ENCODE measurements at regions not wholly inside any gene's neighbourhood (a gene's known extent, or its start where the extent isn't known, plus 50 kb on each side); places are given as distances from the start of the nearest gene placed in this dataset.

DNA sequence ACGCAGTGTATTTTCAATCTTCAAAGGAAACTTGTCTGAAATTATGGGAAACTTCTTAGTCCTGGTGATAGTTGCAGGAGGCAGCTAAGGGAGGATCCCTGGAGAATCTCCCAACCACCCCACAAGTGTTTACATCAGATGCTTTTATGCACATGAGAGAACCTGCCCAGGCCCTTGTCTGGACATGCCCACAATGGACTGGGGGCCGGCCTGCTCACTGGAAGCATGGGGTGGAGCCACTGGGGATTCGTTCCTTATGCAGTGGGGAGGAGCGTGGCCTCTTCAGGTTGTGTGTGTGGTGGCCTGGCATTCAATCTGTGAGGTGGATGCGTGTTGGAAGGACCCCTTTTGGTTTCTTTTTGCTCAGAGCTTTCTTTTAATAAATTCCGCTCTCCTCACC lies 398.7 kb upstream of the PPP1R2C start:
- TF ChIP-seq, protein P1, sequence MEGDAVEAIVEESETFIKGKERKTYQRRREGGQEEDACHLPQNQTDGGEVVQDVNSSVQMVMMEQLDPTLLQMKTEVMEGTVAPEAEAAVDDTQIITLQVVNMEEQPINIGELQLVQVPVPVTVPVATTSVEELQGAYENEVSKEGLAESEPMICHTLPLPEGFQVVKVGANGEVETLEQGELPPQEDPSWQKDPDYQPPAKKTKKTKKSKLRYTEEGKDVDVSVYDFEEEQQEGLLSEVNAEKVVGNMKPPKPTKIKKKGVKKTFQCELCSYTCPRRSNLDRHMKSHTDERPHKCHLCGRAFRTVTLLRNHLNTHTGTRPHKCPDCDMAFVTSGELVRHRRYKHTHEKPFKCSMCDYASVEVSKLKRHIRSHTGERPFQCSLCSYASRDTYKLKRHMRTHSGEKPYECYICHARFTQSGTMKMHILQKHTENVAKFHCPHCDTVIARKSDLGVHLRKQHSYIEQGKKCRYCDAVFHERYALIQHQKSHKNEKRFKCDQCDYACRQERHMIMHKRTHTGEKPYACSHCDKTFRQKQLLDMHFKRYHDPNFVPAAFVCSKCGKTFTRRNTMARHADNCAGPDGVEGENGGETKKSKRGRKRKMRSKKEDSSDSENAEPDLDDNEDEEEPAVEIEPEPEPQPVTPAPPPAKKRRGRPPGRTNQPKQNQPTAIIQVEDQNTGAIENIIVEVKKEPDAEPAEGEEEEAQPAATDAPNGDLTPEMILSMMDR (IDR thresholded peaks at IDR 0.05 in 4 of 5, conservative IDR thresholded peaks at IDR 0.05 in 1 of 5) = no peak
- no peak for TF ChIP-seq POLR2A (IDR thresholded peaks at IDR 0.05)
